ENCODE measurements at regions not wholly inside any gene's neighbourhood (a gene's known extent, or its start where the extent isn't known, plus 50 kb on each side); places are given as distances from the start of the nearest gene placed in this dataset.

GRCh38 chrX:44784241-44784640 is 59.6 kb upstream of the DUSP21 start:
- TF ChIP-seq CTCF (IDR thresholded peaks at IDR 0.05 in 4 of 5, conservative IDR thresholded peaks at IDR 0.05 in 1 of 5) = no peak
- TF ChIP-seq POLR2A (IDR thresholded peaks at IDR 0.05) = no peak

Measured in gastrocnemius medialis (tissue), 4 donors.